HG02885 (cell line): ENCODE measurements at regions not wholly inside any gene's neighbourhood (a gene's known extent, or its start where the extent isn't known, plus 50 kb on each side); places are given as distances from the start of the nearest gene placed in this dataset.

Source experiments
- ATAC-seq: cut with Tn5 transposase; IDR thresholded peaks from one replicate; pipeline ENCODE4 v1.9.1; 2021; ENCODE audit warnings: mild to moderate bottlenecking; ENCODE audit not compliant: unreplicated experiment, poor library complexity

DNA sequence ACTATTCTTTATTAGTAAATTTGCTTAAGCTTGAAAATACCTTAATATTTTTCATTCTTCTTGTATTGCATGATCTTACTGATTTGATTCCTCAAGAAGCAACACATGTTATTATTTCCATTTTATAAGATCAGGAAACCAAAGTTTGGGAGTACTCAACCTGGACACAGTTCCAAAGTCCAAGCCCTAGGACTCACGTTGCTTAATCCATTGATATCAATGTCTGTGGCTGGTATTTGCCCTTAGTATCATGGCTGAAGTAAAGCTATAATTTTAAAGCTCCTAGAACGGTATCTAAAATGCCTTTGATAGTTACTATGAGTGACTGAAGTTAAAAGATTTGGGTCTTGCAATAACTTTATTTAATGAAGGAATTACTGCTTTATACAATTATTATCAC is 1045.3 kb downstream of the TUSC7 start:
- no peak for ATAC-seq

DNA sequence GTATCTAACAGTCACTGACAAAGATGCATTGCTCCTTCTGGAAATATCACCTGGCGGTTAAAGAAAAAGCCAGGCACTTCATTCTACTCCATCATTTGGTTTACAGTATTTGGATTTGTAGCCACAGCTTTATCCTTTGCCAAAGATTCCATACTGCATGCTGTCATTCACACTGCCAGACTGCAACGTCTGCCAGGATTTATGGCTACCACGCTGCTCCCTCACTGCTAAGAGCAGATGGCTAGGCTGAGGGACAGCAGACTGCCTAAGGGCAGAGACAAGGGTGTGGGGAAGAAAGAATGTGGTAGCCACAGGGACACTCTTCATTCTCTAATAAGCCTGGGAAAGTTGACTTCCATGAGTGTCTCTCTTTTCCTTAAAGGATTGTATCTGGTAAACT is 1047.0 kb downstream of the TUSC7 start:
- no peak for ATAC-seq

DNA sequence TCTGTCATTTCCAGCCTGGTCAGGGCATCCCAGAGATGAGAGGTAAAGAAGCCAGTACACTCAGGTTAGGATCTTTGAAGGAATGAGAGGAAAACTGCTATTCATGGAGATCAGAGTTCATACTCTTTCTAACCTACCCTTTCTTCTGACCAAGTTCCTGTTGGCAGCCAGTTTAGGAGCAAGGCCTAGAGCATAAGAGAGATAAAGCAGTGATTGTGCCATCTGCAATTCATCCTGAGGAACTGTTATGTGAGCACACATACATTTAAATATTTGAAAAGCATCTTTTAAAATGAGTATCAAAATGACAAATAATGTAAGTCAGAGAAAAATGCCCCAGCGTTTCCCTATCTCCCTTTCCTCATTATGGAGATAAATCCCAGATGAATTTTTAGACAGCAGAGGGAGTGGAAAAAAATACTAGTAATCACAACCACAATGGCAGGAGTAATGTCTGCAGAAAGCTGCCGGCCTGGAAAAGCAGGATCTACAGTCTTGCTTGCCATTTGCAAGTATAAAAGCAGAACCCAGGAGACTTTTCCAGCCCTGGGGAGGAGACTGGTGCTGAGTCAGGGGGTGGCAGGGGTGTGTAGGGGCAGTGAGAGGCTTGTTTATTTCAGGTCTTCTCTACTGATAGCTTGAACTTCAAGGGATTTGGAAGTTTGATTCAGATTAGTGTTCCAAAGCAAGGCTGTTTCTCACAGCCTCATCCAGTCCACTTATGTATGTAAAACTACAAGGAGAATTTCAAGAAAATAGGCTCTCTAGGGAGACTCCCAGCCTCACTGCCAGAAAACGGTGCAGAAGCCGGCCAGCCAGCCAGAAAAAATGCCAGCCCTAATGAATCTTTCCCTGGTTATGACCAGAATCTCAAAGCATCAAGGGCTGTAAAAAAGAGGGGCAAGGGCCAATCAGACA is 1052.4 kb downstream of the TUSC7 start:
- ATAC-seq, result no peak

DNA sequence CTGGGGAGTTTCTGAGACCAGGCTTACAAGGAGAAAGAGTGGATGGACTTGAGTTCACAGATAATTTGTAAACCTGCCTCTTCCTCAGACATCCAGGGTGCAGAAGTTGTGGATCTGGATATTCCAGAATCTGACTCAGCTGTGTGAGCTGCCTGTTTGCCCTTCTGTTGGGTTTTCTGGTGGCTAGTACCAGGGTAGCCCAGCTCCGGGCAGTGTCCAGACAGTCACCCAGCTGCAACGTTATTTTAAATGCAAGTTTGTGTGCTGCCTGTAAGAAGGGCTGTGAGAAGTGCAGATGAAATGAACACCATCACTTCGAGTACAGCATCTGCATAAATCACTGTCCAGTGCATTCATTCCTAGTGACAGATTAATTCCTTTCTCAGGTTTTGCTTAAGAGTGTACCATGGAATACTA is 1053.0 kb downstream of the TUSC7 start:
- no peak for ATAC-seq

DNA sequence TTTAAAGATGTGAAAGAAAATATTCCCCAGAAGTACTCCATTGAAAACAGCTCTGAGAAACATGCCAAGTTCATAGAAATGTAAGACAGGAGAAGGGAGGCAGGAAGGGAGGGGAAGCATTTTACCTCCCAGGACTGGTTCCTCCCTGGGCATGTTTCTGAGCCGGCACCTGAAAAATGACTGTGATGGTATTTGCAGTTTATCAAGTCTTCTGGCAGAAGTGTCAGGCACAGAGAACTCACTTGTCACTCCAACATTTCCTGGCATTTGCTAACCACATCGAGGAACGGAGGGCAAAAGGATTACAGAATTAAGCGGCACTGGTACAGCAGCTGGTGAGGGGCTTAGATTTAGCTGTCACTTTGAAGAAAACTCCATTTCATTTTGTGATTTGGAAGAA is 1054.0 kb downstream of the TUSC7 start:
- no peak for ATAC-seq

DNA sequence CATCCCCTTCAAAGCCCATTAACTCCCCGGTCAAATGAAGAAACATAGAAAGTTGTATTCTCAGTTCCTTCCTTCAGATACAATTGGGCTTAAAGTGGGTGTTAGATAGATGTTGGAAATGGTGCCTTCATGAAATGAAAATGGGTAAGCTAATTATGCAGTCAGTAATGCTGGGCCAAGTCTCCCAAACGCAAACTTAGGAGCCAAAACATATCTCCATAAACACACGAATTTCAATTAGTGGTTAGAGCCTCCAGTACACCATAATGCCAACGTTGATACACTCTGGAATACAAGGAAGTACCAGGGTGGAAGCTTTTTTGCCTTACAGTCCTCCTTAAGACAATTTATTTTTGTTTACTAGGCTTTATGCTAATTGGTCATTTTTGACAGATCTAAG is 1059.0 kb downstream of the TUSC7 start:
- no peak for ATAC-seq

DNA sequence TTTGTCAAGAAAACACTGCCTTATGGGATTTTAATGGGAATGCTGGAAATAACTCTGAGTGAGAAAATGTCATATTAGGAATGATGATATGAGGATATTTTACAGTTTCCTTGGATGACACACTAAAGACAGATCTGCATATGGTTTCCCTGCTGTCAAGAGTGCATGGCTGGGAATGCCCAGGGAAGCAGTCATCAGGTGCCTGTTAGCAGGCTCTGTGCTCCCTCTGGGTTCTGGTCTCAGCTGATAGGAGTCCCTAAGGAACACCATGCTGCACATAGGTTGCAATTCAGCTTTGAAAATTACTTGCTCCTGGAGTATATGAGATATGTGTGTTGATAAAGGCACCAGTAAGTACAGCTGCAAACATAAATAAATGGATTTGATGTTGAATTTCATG is 1064.6 kb downstream of the TUSC7 start:
- ATAC-seq, result no peak

DNA sequence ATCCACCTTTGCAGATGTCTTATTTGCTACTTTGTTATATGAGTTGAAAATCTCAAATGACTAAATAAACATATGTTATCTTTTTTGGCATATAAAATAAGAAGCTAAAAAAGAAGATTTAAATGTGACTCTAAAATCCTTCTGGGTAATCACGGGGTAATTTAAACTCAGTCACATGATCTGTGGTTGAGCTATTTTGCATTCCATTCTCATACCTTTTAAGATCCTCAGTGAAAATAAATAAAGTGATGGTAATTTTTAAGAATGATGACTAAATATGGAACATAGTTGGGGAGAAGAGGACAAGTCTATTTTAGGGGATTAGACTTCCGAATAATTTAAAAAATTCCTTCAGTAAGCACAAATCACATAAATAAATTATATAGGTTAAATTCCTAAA is 1076.8 kb downstream of the TUSC7 start:
- ATAC-seq, result no peak

DNA sequence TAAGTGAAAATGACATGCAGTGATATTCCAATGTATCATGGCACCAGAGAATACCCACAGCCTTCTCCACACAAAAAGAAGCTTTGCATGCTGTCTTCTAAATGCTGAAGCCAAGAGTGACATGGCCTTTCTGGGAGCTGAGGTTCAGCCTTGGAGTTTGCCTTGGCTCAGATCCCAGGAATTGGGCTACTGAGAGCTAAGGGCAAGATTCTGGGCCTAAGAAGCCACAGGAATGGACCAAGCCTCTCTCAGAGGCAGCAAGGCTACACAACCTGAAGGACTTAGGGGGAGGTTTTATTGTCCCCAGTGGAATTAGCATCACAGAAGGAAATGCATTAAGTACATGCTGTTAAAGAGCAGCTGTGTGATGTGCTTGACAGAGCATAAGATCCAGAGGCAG is 1078.5 kb downstream of the TUSC7 start:
- no peak for ATAC-seq

DNA sequence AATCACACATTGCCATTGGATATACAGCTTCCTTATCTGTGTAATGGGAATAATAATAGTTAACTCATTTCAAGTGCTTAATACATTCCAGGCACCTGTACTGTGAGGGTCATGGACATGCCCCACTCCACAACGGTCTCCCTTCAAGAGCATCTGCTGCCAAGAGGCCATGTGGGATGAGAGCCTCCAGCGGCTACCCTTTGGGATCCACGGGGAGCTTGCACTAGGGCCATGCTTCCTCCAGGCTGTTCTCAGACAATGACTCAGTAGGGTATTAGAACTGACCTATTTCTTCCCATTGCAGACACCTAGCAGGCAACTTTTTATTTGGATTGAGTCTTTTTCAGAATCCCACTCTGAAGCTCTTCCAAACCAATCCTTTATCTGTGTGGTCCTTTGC is 1078.9 kb downstream of the TUSC7 start:
- ATAC-seq, result no peak

DNA sequence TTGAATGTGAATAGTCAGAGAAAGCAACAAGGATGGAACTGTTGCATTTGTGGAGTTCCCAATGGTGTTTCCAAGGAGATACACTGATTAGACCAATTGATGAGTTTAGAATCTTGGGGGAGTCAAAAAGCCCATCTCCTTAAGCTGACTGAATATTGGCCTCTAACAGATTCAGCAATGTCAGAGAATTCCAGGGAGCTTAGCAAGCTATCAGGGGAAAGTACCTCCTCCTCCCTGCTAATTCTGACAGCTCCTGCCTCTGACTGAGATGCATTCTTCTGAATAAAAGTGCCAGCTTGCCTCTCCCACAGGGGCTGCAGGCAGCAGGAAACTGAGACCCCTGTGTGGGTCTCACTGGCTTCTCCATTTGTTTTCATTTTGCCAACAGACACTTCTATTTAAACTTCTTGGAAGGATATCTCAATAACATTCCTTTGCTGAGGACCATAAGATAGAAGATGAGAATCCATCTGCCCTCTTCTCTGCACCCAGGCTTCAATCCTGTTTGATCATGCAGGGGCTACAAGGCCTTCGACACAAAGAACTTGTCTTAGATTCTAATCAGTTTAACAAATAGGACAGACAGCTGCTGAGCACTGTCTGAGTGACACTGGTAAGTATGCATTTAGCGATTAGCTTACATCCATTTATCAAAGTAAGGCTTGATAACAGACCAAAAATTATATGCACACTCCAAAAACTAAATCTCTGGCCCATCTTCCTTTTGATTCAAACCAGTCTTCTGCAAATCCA is 1080.8 kb downstream of the TUSC7 start:
- ATAC-seq, result no peak

DNA sequence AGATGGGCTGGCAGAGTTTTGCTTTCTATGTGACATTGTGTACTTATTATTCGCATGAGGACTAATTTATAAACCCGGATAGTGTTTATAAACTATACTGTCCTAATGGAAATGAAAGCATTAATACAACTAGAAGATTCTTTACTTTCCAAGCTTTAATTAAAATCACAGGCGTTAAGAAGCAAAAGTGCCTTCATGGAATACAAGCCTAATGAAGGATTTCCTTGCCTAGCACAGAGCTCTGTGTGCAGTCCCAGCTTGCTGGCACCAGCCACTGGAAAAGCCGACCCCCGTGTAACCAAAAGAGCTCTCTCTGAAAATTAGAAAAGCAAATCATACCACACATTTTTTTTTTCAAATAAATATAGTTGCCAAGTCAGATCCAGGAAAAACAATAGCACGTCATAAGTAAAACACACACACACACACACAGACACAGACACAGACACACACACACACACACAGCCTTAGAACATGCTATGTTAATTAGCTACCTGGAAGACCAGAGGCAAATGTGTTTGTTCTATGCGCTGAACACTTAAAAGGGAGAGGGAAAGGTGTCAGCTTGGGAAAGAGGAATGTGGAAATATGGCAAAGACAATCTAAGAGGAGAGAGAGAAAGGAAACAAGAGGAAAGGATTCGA is 1084.2 kb downstream of the TUSC7 start:
- ATAC-seq, result no peak

DNA sequence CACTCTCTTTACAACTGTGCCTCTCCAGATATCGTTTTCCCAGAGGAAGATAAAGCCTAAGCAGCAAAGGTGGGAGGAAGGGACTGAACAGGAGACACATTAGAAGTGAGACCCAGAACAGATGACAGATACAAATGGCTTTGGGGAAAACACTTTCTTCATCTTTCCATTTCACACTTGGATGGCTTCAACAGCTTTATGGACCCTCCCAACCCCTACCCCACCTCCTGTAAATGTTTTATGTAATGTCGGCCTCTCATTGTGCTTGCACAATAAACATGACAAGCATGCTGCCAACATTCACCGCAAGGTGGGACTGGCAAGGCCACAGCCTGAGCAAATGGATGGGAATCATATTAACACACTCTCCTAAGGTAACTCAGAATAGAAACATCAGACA is 1088.6 kb downstream of the TUSC7 start:
- ATAC-seq, result no peak

DNA sequence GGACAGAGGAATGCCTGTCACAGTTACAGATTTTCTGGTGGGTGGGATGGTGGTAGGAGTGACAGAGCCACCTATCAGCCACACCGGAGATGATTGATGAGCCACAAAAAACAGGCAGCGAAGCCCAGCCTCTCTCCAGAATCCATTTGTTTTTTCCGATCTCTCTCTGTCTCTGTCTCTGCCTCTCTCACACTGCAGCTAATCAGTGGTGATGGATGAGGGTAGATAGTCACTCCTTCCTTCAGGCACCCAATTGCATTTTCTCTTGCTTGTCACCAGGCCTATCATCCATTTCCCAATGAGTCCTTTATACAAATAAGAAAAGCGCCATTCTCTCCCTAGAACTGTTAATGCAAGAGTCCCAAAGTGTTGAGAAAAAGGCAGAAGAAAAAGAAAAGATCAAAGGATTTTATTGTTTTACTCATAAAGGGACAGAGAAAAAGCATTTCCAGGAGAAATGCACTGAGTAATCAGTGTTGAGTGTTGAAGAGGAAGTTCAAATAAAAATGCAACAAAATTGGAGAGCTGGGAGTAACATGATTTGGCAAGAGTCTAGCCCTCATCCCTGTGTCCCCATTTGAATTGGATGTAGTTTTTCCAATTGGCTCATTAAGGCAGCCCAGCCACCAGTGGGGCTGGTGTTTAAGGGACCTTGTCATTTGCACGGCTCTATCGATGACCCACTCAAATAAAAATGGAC is 1089.3 kb downstream of the TUSC7 start:
- ATAC-seq, result no peak

DNA sequence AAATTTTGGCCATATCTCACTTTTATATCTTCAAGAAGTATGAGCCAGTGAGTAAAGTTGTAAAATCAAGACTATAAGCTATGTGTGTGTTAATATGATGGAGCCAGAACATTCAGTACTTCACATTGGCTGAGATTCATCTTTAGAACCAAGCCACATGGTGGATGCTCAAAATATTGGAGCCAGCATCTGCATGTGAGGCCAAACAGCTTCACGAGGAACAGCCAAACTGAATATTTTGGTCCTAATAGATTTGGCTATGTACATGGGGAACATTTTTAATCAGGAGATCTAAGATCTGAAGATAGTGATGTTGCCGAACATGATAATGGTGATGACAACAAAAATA is 1089.8 kb downstream of the TUSC7 start:
- ATAC-seq, result no peak

DNA sequence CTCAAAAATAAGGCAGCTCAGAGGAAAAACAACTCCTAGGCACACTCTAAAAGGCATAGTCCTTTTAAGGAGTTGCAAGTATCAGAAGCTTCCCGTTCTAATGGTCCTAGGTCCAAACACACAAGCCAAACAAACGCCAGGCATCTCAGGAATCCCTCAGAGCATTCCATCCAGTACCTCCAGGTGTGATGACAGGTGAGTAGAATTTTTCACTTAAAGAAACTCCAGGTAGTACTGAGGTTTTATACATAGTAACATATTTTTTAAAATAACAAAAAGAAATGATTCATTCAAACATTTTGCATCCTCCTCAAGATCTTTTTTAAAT is 1092.3 kb downstream of the TUSC7 start:
- no peak for ATAC-seq

DNA sequence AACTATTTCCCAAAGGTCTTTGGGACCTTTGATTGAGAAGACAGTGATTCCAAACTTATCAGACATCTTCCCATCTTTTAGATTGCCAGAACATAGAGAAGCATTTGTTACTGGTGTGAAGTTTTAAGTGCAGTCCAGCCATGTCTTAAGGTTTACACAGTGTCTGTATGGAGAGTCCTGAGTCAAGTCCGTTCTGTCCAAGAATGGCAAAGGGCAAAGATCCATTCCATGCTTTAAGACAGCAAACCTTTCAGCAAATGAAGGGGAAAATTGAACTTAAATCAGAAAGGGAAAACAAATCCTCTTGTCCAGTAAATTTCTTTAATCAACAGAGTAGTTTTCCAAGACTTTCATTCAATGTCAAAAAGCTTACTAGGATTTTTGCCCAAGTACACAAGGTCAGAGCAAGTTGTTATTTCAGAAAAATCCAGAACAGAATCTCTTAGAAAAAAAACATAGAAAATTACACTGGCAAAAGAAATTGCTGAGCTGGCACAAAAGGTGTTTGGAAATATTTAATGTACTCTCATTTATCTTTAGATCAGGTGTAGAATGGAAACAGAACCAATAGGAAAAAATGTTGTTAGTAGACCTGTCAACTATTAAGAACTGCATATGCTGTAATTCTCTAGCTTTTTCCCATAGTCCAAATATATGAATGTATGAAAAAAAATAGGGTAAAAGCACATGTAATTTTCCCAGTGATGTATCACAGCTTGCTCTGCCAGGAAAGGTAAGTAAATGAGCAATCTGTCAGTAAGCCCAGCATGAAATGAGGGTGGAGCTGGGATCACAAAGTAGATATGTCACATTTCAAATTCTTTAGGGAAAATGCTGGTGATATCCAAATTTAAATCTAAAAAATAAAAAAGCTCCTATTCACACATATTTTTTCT is 1099.9 kb downstream of the TUSC7 start:
- ATAC-seq, result no peak

DNA sequence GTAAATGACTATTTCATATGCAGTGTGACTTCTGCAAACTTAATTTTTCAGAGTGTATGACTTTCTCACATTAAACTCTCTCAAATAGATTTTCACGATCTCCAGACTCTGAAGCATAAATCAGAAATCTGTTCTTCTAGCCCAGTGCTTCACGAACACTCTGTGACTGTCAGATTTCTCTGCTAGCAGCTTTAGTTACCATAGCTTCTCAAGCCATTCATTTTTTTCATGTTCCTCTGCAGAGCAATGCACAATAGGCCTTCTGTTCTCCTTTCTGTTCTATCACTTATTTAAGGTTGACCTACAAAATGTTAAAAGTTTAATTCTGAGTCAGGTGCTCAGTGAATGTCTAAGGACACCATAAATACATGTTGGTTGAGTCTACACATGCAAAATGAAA is 1102.2 kb downstream of the TUSC7 start:
- ATAC-seq, result no peak

DNA sequence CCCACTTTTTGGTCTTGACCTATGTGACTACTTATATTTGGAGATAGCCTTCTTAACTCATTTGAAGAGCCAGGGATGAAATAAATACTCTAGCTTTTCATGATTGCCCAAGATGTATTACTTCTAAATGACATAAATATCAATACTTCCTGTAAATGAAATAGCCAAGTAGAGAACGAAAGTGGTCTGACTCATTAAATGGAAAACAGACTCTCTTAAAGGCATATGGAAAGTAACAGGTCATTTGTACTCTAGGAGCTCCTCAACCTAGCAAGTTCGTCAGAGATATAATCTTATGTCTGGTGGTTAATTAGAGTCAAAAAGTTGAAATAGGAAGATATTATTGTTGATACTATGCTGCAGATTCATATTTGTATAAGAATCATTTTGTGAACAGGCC is 1105.4 kb downstream of the TUSC7 start:
- no peak for ATAC-seq

DNA sequence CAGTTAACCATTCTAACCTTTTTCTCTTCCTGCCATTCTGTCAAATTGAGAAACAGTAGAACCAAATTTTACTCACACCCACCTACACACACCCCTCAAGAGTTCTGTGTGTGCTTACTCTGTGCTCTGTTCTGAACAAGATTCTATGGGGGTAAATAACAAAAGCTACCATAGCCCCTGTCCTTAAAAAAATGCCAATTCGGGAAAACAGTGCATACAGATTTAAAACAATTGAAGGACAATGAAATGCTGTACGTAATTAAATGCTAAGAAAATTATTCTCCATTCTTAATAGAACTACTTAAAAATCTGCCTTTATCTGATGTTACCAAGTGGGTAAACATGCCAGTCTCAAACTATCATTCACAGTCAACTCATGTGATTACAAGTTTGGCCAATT is 1107.5 kb downstream of the TUSC7 start:
- no peak for ATAC-seq
